ENCODE measurements at regions not wholly inside any gene's neighbourhood (a gene's known extent, or its start where the extent isn't known, plus 50 kb on each side); places are given as distances from the start of the nearest gene placed in this dataset.

GRCh38 chr14:98280436-98280835 is 991.6 kb downstream of the BCL11B start:
- in situ Hi-C loops (cut with HindIII; ENCODE audit: low sequenced_read_pairs): no loop called here

DNA sequence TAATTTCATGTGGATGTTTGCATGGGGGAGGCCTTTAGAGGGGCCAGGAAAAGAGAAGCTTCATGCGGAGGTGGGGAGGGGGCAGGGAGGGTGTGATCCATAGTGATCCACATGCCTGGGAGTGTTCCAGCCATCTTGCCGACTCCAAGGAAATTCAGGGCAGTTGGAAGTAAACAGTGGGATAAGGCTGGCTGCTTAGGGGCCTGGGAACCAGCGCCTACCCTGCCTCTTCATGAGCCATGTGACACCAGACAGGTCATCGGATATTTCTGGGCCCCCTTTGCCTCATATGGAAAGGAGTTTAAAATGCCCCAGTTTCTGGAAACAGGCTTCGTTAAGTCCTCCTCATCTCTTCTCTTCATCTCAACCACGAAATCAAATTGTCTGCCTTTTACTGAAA is 983.2 kb downstream of the BCL11B start:
- in situ Hi-C loops (cut with HindIII; ENCODE audit: low sequenced_read_pairs): no loop called here

DNA sequence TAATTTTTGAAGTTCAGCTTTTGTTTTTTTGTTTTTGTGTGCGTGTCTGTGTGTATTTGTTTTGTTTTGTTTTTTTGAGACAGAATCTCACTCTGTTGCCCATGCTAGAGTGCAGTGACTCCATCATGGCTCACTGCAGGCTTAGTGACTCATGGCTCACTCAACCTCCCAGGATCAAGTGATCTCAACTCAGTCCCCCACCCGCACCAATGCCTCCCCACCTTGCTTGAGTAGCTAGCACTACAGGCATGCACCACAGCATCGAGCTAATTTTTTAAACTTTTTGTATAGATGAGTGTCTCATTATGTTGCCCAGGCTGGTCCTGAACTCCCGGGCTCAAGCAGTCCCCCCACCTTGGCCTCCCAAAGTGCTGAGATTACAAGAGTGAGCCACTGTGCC is 981.4 kb downstream of the BCL11B start:
- in situ Hi-C loops (cut with HindIII; ENCODE audit: low sequenced_read_pairs): no loop called here

DNA sequence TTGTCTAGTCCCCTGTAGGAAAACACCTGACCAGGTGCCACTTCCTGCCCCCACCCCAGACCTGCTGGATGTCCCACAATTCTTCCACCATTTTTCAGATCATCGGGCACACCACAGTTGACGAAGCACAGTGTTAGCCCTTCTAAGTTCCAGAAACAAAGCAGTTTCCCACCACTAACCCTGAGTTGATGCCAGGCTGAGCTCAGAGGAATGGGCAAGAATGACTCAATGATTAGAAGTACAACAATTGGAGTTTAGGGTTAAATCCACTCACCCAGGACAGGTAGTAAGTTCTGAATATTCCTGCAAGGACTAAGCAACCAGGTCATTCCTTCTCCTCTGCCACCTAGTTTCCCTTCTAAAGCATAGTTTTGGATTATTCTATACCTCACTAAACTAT is 979.8 kb downstream of the BCL11B start:
- in situ Hi-C loops (cut with HindIII; ENCODE audit: low sequenced_read_pairs): no loop called here

DNA sequence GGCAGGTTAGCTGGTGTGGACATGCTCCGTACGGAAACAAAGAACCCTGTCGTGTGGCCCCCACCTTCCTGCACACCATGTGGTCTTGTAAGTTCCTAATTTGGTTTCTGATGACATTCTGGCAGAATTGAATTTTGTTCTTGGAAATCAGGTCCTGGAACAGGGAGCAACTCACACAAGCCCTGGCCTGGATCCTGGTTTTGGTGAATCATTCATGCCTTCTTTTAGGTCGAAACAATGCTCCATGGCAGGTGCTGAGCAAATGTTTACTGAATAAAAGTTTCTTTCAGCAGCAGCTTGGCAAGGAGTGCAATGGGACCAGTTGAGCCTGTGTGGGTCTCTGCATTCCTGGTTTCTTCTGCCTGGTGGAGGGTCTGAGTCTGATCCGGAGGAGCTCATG is 978.4 kb downstream of the BCL11B start:
- in situ Hi-C loops (cut with HindIII; ENCODE audit: low sequenced_read_pairs): no loop called here

DNA sequence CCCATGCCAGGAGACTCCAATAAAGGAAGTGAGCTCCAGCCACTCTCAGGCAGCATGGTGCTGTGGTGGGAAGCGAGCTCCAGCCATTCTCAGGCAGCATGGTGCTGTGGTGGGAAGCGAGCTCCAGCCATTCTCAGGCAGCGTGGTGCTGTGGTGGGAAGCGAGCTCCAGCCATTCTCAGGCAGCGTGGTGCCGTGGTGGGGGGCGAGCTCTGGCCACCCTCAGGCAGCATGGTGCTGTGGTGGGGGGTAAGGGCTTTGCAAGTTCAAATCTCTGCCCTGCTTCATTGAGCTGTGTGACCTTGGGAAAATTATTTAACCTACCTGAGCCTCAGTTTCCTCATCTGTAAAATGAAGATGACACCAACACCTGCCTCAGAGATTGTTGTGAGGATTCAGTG is 975.1 kb downstream of the BCL11B start:
- in situ Hi-C loops (cut with HindIII; ENCODE audit: low sequenced_read_pairs): no loop called here

- in situ Hi-C loops (cut with HindIII; ENCODE audit: low sequenced_read_pairs): no loop called here
Observed at GRCh38 chr14:98297567-98297966, 974.4 kb downstream of the BCL11B start.

DNA sequence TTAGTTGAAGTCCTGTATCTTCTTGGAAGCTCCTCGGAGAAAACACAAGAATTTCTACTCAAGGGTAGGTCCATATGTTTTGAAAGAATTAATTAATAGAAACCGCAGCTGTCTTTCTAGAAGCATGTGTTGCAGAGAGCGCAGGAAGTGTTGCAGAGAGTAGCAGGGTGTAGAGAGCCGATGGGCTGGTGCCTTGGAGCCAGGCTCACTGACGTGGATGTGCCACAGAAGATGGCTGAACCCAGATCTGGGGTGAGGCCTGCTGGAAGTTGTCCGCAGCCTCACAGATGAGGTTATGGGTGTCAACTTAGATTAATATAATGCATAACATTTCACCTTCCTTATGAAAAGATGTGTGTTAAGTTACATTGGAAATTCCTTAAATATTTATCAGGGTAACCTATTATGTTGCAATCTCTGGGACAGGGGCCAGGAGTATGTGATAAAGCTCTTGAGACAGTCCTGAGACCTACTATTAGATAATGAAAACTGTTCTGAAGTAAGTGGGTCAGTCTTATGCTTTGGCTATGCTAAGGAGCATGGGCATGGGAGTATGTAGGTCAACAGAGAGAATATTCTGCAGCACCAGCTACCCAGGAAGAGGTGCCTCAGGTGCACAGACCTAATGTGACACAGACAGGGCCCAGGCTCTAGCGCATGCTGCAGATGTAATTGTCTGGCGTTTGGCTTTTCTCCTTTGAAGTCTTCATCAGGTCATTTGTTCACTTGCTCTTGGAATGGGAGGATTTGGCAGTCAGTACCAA is 973.3 kb downstream of the BCL11B start:
- in situ Hi-C loops (cut with HindIII; ENCODE audit: low sequenced_read_pairs): no loop called here

DNA sequence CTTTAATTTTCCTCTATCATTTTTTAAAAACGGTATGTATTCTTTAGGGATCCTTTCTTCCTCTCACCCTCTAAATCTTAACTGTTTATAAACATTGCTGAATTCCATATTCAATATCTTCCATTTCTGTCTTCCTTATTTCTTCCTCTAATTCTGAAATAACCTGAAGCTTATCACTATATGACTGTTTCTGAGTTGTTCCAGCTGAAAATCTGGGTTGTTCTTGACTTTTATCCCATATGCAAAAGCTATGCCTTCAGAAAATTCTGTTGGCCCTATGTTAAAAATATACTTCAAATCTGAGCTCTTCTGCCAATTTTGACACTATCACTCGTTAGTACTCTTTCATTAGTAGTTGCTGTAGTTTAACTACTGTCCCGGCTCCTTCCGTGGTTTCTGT is 970.3 kb downstream of the BCL11B start:
- in situ Hi-C loops (cut with HindIII; ENCODE audit: low sequenced_read_pairs): no loop called here

DNA sequence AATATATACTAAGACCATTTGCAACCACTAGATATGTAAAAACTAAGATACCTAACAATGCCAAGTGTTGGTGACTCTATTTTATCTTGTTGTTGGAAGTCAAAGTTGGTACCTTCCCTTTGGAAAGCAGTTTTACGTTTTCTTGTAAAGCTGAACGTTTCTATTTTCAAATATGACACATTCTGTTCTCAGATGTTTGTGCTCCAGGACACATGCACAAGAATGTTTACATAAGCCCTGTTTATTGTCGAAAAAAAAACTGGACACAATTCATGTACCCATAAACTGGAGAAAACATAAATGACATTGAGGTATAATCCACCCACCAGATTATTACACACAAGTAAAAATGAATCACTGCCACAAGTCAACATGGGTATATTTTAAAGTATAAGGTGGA is 967.4 kb downstream of the BCL11B start:
- in situ Hi-C loops (cut with HindIII; ENCODE audit: low sequenced_read_pairs): no loop called here

DNA sequence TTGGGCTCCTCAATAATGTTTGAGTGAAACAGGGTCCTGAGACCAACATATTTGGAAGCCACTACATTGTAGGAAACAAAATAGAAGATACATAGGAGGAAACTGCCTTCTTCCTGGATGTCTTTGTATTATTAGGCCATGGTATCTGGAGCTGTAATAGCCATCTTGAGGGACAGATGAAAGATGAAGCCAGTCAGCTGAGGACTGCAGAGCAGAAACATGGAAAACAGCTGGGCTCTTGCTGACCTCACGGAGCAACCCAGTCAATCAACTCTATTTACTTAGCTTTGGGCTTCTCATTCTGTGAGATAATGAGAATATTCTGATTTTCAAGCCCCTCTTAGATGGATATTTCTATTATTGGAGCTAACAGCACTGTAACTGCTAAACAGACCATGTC is 962.4 kb downstream of the BCL11B start:
- in situ Hi-C loops (cut with HindIII; ENCODE audit: low sequenced_read_pairs): no loop called here

DNA sequence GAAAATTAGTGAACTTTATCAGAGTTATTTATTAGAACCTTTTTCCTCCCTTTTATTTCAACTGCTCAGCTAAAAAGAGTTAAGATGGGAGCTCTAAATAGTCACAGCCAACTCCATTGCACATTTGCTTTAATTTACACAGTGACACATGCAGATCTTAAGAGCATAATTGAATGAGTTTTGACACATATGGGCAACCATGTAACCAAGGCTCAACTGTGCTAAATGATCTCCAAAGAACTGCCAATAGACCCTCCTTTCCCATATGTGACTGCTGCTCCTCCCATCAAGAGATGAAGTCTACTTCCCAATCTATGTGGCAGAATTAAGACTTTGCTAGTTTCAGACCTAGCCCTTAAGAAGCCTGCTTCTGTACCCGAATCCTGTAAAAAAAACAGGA is 960.0 kb downstream of the BCL11B start:
- in situ Hi-C loops (cut with HindIII; ENCODE audit: low sequenced_read_pairs): no loop called here

DNA sequence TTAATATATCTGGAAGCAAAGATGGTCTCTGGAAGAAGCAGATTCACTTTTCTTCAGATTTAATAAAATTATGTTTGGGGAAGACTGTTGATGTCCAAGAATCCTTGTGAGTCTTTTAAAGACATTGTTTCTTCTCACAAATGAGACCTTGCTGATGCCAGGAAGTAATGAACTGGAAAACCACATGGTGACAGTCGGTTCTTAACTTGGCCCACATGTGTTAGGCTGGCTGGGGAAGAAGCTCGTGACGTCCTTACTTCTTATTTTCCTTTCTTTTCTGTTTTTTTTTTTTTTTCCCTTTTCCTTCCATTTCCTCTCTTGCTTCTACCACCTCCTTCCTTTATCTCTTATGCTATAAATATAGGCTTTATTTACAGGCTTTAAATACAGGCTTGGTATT is 950.2 kb downstream of the BCL11B start:
- in situ Hi-C loops (cut with HindIII; ENCODE audit: low sequenced_read_pairs): no loop called here

DNA sequence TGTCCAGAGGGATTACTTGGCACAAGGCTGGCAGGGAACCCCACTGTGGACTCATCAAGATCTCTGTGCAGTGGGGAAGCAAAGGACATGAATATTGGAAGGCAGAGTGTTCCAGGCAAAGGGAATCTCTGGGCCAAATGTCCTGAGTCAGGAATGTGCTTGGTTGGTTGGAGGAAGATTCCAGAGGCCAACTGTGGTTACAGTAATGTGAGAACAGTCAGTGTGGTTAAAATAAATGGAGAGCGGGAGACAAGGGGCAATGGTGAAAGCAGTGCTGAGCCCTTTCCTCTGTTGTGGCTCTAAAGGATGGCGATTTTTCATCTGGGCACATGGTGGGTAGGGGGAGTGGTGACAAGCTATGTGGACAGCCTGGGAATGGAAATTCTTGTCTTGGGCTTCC is 948.2 kb downstream of the BCL11B start:
- in situ Hi-C loops (cut with HindIII; ENCODE audit: low sequenced_read_pairs): no loop called here

- in situ Hi-C loops (cut with HindIII; ENCODE audit: low sequenced_read_pairs): no loop called here
Observed at GRCh38 chr14:98325761-98326160, 946.2 kb downstream of the BCL11B start.

GRCh38 chr14:98328496-98328895 is 943.5 kb downstream of the BCL11B start:
- in situ Hi-C loops (cut with HindIII; ENCODE audit: low sequenced_read_pairs): no loop called here

GRCh38 chr14:98334186-98334585 is 937.8 kb downstream of the BCL11B start:
- in situ Hi-C loops (cut with HindIII; ENCODE audit: low sequenced_read_pairs): no loop called here

- in situ Hi-C loops (cut with HindIII; ENCODE audit: low sequenced_read_pairs): no loop called here
Observed at GRCh38 chr14:98341211-98341610, 930.8 kb downstream of the BCL11B start.

DNA sequence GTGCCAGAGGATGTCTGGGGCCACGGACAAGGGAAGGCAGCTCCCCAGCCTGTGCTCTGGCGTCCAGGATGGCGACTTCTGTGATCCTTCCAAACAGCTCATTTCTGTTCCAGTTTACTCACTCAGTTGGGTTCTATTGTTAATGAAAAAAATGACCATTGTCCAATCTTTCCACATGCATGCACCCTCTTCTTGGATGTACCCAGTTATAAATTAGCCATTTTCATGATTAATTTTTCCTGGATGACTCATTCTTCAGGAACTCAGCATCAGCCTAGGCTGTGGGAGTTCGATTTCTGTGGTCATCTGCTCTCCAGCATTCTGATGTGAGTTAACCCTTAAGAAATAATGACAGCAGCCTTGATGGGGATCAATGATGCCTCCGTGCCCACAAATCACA is 926.8 kb downstream of the BCL11B start:
- in situ Hi-C loops (cut with HindIII; ENCODE audit: low sequenced_read_pairs): no loop called here

- in situ Hi-C loops (cut with HindIII; ENCODE audit: low sequenced_read_pairs): no loop called here
Observed at GRCh38 chr14:98347686-98348085, 924.3 kb downstream of the BCL11B start.

DNA sequence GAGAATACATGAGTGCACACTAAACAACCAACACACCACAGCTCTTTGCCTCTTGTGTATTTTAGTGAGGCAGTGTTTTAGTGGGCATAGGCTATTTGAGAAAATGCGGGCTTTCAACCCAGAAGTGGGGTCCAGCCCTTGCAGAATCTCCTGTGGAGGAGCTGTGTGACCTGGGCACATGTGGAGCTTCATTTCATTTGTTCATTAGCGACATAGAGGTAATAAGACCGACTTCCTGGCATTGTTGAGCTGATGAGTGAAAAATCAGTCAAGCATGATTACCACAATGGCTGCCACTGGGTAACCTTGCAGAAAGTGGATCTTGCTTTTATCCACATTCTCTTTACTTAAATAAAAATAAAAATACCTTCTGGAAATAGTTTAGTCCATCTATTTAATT is 923.5 kb downstream of the BCL11B start:
- in situ Hi-C loops (cut with HindIII; ENCODE audit: low sequenced_read_pairs): no loop called here

- in situ Hi-C loops (cut with HindIII; ENCODE audit: low sequenced_read_pairs): no loop called here
Observed at GRCh38 chr14:98350213-98350612, 921.8 kb downstream of the BCL11B start.

- in situ Hi-C loops (cut with HindIII; ENCODE audit: low sequenced_read_pairs): no loop called here
Observed at GRCh38 chr14:98364961-98365360, 907.0 kb downstream of the BCL11B start.
